ENCODE measurements at regions not wholly inside any gene's neighbourhood (a gene's known extent, or its start where the extent isn't known, plus 50 kb on each side); places are given as distances from the start of the nearest gene placed in this dataset.

GRCh38 chr1:97986041-97987005, 65.5 kb upstream of the DPYD start:
- no peak for DNase-seq (ENCODE audit: low read depth)
- no peak for TF ChIP-seq CTCF (IDR thresholded peaks at IDR 0.05; ENCODE audit: control insufficient read depth, insufficient read depth, low read depth, low read length, missing control alignments)
- no peak overlapping the region for H3K4me3 ChIP-seq (ENCODE audit: control insufficient read depth, low read depth, low read length)

- H3K4me3 ChIP-seq (ENCODE audit: control insufficient read depth, low read depth, low read length): no peak overlapping the region
- DNase-seq (ENCODE audit: low read depth): no peak
- TF ChIP-seq CTCF (IDR thresholded peaks at IDR 0.05; ENCODE audit: control insufficient read depth, insufficient read depth, low read depth, low read length, missing control alignments): no peak
Measured at GRCh38 chr1:97983126-97983525, 62.3 kb upstream of the DPYD start.

- no peak overlapping the region for H3K4me3 ChIP-seq (ENCODE audit: control insufficient read depth, low read depth, low read length)
- TF ChIP-seq CTCF (IDR thresholded peaks at IDR 0.05; ENCODE audit: control insufficient read depth, insufficient read depth, low read depth, low read length, missing control alignments): no peak
- DNase-seq (ENCODE audit: low read depth): no peak
Measured at GRCh38 chr1:97980530-97980929, 59.7 kb upstream of the DPYD start.

GRCh38 chr1:97976801-97977200, 56.0 kb upstream of the DPYD start:
- no peak for TF ChIP-seq CTCF (IDR thresholded peaks at IDR 0.05; ENCODE audit: control insufficient read depth, insufficient read depth, low read depth, low read length, missing control alignments)
- no peak overlapping the region for H3K4me3 ChIP-seq (ENCODE audit: control insufficient read depth, low read depth, low read length)
- no peak for DNase-seq (ENCODE audit: low read depth)
